HG03469 (cell line): ENCODE measurements at regions not wholly inside any gene's neighbourhood (a gene's known extent, or its start where the extent isn't known, plus 50 kb on each side); places are given as distances from the start of the nearest gene placed in this dataset.

Experiments used
- ATAC-seq: cut with Tn5 transposase; IDR thresholded peaks from one replicate; pipeline ENCODE4 v1.9.1; 2021; ENCODE audit warnings: mild to moderate bottlenecking, moderate library complexity, moderate number of reproducible peaks; ENCODE audit not compliant: unreplicated experiment

- no peak for ATAC-seq
Measured at GRCh38 chr14:84162633-84163032, 1367.3 kb upstream of the FLRT2 start.

GRCh38 chr14:84167026-84167425 is 1362.9 kb upstream of the FLRT2 start:
- no peak for ATAC-seq

- no peak for ATAC-seq
Measured at GRCh38 chr14:84180336-84180735, 1349.6 kb upstream of the FLRT2 start.

- no peak for ATAC-seq
Measured at GRCh38 chr14:84181072-84181471, 1348.9 kb upstream of the FLRT2 start.

- no peak for ATAC-seq
Measured at GRCh38 chr14:84195514-84195913, 1334.4 kb upstream of the FLRT2 start.

GRCh38 chr14:84197704-84198103 is 1332.2 kb upstream of the FLRT2 start:
- no peak for ATAC-seq

GRCh38 chr14:84202486-84202885 is 1327.5 kb upstream of the FLRT2 start:
- no peak for ATAC-seq

- ATAC-seq = no peak
Measured at GRCh38 chr14:84203896-84204295, 1326.0 kb upstream of the FLRT2 start.

GRCh38 chr14:84208451-84208850 is 1321.5 kb upstream of the FLRT2 start:
- no peak for ATAC-seq

GRCh38 chr14:84209031-84209430 is 1320.9 kb upstream of the FLRT2 start:
- no peak for ATAC-seq

GRCh38 chr14:84217066-84217465 is 1312.9 kb upstream of the FLRT2 start:
- no peak for ATAC-seq

- no peak for ATAC-seq
Measured at GRCh38 chr14:84225268-84225667, 1304.7 kb upstream of the FLRT2 start.

GRCh38 chr14:84228702-84229101 is 1301.2 kb upstream of the FLRT2 start:
- no peak for ATAC-seq

GRCh38 chr14:84234281-84234680 is 1295.7 kb upstream of the FLRT2 start:
- no peak for ATAC-seq

GRCh38 chr14:84236290-84236689 is 1293.7 kb upstream of the FLRT2 start:
- ATAC-seq = no peak

GRCh38 chr14:84237881-84238280 is 1292.1 kb upstream of the FLRT2 start:
- no peak for ATAC-seq

- no peak for ATAC-seq
Measured at GRCh38 chr14:84247693-84248092, 1282.3 kb upstream of the FLRT2 start.

- ATAC-seq = no peak
Measured at GRCh38 chr14:84250893-84251292, 1279.1 kb upstream of the FLRT2 start.

- no peak for ATAC-seq
Measured at GRCh38 chr14:84251411-84252115, 1278.4 kb upstream of the FLRT2 start.

- no peak for ATAC-seq
Measured at GRCh38 chr14:84252706-84253105, 1277.2 kb upstream of the FLRT2 start.

- ATAC-seq = no peak
Measured at GRCh38 chr14:84253326-84253725, 1276.6 kb upstream of the FLRT2 start.

- ATAC-seq = no peak
Measured at GRCh38 chr14:84254290-84254689, 1275.7 kb upstream of the FLRT2 start.

- no peak for ATAC-seq
Measured at GRCh38 chr14:84262932-84263331, 1267.0 kb upstream of the FLRT2 start.
